NCI-H2171 treated with DMSO at 0.1 percent for 48 hours (cell line): ENCODE measurements at regions not wholly inside any gene's neighbourhood (a gene's known extent, or its start where the extent isn't known, plus 50 kb on each side); places are given as distances from the start of the nearest gene placed in this dataset.

ENCODE experiments used
- DNase-seq: peaks from one replicate; lab custom pipeline; 2025; lab: John Stamatoyannopoulos, UW

GRCh38 chr11:12315024-12315423 lies 62.3 kb upstream of the PARVA start:
- DNase-seq = no peak

- no peak for DNase-seq
Observed at GRCh38 chr11:12316432-12316831, 60.9 kb upstream of the PARVA start.

- peak; percentile 91 for DNase-seq
Observed at GRCh38 chr11:12318791-12319438, 58.5 kb upstream of the PARVA start.

- DNase-seq = peak; percentile 94
Observed at GRCh38 chr11:12319461-12319951, 57.9 kb upstream of the PARVA start.

GRCh38 chr11:12319988-12320387 lies 57.4 kb upstream of the PARVA start:
- peak; percentile 93 for DNase-seq

GRCh38 chr11:12321217-12321937 lies 56.0 kb upstream of the PARVA start:
- no peak for DNase-seq

GRCh38 chr11:12324585-12324984 lies 52.8 kb upstream of the PARVA start:
- DNase-seq = no peak
